AML-193 (cell line): ENCODE measurements at regions not wholly inside any gene's neighbourhood (a gene's known extent, or its start where the extent isn't known, plus 50 kb on each side); places are given as distances from the start of the nearest gene placed in this dataset.
"Not testable (repeated sequence)": the region's sequence is repeated elsewhere in the genome, so short reads cannot be mapped to it uniquely, and the experiment has no call there.

Source experiments
- DNase-seq, 2 experiments: peaks; one replicate each; lab custom pipeline; 2025; lab: John Stamatoyannopoulos, UW

- DNase-seq = no peak
Measured at GRCh38 chr6:33895296-33895695, 91.5 kb upstream of the MLN start.

DNA sequence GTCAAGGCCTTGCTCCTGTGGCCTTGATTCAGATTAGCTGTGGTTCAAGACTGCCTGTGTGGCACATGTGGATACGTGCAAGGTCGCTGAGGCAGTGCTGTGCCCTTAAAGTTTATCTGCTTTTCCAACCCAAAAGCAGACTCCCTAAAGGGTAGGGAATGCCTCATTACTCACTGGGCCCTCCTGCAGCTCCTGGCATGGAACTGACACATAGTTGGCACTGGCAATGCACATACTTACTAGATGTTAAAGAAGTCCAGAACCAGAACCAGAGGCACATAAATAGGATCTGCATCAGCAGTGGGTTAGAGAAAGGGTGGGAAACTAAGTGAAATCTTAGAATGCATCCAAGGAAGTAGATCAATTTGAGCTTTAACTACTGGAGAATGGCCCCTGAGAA, 90.6 kb upstream of the MLN start:
- DNase-seq = no peak

DNA sequence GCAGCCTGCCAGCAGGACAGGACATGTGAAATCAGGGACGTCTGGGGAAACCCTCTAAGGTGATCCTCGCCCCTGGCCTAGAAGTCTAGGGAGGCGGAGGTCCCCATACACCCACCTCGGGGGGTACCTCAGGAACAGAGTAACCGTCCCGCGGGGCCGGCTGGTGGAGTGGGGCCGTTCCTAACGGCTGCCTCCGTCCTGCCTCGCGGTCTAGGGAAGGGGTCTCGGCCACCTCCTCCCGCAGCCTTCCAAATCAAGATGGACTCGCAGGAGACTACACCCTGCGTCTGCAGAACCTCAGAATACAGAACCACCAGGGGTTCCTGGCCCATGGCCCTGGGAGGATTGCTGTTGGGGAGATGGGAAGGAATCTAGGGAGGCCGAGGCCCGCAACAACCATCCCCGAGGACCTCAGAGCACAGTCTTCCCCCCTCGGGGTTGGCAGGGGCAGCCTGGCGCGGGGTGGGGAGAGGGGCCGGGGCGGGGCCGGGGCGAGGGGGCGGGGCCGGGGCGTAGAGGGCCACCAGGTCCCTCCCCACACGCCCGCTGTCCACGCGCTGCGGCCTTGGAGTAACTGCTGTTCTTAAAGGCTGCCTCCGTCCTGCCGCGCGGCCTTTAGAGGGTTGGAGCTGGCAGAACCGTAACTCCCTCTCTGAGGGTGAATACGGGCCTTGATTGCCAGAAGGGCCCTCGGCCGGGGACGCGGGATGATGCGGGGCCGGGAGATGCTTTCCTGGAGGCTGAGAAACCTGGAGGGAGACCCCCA, 89.0 kb upstream of the MLN start:
- no peak for DNase-seq

DNA sequence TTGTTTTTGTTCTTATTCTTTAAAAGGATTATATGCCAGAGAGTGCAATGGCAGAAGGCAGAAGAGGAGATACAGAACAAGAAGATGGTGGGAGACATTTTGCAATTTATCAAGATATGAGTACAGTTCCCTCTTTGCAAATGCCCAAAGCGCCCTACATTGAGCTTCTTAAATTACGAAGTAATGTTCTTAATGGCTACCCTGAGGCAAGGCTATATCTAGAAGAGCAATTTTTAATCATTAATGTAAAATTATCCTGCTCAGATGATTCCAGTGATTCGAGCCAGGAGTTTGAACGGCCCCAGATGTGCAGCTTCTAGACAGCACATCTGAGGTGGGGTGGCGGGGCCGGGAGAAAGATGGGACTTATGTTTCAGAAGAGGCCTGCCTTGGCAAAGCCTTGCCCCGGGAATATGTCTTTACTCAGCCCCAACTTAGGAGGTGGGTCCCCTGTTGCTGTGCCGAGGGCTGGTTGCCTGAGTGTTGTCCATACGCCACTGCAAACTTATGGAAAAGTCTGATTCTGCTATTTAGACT, 84.9 kb upstream of the MLN start:
- no peak for DNase-seq

DNA sequence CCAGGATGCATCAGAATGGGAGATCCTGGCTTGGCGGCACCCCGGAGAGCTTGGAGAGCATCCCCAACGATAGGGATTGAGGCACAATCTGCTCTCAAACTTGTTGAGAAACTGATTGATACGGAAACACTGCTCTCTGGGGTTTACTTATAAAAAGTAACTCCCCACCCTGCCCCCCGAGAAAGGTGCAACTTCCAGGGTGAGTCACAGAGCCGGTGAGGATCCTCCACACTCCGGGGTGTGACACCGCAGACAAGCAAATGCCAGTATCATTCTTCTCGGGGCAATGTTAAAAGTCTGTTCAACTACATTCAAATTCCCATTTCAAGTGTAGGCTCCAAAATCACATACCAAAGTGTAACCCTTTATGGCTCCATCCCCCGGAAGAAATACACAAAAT, 84.4 kb upstream of the MLN start:
- no peak for DNase-seq

DNA sequence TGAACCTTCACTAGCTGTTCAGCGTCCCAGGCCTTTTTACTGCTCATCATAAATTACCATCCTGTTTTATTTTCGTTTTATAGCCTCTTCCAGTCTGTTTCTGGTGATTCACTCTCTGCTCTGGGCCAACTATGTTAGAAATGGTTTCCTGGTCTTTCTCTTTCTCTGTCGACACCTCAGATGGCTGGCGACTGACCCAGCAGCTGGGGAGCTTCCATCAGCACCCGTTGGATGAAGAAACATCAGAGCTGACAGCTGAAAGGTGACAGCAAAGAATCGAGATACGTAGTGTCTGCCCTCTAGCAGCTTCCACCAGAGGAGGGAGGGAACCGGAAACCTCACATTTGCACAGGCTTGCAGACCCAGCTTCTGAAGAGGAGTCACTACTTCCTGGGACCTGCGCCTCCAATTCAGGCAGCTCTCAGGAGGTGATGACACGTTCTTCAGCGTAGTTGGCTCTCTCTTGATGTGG, 82.9 kb upstream of the MLN start:
- no peak for DNase-seq

DNA sequence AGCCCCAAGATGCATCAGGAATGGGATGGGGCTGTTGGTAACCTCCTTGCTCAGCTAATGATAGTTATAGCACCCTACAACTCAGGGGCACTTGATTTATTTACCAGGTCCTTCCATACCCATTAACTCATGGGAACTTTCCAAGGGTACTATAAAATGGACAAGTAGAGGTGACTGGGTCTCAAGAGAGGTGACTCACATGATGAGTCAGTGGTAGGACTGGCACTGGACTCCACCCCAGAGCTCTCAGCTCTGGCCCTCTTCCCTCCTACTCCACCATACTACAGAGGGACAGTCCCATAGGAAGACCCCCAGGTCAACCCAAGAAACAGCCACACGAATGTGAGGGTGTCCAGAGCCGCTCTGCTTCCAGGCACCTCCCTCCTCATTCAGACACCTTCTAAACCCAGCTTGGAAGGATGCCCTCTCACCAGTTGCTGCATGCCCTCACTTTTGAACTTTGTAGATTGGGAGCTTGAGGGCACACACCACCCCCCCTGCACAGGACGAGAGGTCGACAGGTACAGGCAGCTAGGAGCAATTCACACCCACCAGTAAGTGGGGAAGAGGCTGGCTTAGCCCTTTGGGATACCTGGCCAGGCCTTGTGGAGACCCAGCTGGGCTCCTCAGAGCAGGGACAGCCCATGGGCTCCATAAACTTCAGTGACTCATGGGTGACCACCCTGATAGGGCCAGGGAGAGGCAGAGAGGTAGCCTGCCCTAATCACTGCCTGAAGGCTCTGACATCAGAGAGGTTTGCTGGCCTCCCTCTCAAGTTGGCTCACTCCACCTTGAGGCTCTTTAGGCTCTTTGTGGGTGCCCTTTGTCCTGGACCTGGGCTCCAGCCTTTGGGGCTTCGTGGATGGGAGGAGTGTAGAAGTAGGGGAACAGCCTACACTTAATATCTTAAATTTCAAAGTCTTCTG, 81.6 kb upstream of the MLN start:
- DNase-seq = no peak

DNA sequence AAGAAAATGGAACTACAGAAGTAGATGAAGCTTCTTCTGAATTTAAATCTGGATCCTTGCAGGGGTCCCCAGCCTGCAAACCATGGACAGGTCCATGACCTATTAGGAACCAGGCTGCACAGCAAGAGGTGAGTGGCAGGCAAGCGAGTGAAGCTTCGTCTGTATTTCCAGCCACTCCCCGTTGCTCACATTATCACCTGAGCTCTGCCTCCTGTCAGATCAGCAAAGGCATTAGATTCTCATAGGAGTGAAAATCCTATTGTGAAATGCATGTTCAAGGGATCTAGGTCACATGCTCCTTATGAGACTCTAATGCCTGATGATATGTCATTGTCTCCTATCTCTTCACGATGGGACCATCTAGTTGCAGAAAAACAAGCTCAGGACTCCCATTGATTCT, 79.8 kb upstream of the MLN start:
- DNase-seq = not testable (repeated sequence)

DNA sequence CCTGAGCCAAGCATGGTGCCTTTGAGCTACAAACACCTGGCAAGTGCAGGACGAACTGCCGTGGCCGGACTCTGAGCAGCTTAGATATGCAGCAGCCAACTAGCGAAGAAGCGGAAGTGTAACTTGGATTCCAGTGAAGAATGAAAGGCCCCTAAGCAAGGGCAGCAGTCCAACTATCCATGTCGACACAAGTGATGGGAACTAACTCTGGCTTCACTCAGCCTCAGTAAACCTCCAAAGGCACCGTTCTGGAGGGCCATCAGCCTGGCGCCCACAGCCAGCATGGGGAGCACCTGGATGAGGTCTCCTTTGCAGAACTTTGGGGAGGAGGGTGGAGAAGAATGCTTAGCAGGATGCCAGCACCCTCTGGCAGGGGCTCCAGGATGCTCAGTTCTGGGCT, 78.4 kb upstream of the MLN start:
- DNase-seq = no peak

DNA sequence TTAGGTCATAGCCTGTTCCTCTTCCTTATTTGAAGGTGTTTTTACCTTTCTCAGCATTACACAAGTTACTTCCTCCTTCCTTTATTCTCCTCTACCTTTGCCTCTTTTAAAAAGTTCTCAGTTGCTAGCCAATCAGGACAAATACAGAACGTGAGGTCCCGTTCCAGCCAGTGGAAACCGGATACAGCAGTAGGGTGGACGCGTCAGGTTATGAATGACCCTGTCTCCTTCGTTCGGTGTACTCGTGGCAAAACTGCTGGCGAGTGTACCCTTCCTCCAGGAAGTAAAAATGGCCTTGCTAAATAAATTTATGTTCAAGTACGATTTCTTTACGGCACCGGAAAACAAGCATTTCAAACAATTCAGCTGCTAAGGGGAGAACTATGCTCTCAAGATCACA, 77.0 kb upstream of the MLN start:
- DNase-seq = no peak

GRCh38 chr6:33880104-33880678, 76.4 kb upstream of the MLN start:
- DNase-seq = no peak

DNA sequence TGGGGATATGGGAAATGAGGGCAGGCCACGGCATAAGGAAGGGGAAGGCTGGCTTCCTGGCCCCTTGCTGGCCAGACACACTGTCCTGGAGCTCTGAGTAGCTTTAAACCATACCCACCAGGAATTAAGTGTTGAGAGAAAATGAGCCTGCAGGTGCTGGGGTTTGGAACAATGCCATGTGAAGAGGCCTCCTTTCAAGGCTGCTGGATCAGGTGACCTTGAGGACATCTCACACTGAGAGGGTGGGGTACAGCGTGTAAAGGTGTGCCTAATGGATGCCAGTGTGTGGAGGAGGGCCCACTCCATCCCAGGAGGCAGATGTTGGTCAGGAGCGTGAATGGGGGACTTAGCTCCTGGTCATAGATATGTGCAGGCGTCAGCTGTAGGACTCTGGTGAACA, 74.8 kb upstream of the MLN start:
- no peak for DNase-seq

- no peak for DNase-seq
Measured at GRCh38 chr6:33877982-33878535, 74.3 kb upstream of the MLN start.

DNA sequence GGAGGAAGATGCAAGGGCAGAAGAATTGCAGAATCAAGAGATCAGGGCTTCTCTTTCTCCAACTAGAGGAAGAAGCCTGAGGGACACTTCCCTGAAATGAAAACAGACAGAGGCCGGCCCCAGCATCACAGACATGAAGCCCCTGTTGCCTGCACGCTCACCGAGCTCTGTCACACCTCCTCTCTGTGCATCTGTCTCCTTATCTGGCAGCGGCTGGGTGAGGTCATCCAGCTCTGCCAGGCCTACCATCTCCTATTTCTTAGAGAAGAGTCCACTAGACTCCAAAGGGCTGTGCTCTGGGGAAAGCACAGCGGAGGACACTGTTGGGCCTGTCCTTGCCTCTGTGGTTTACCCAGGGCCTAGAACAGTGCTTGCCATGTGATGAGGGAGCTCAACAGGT, 71.9 kb upstream of the MLN start:
- DNase-seq = no peak

GRCh38 chr6:33875141-33875581, 71.4 kb upstream of the MLN start:
- no peak for DNase-seq

DNA sequence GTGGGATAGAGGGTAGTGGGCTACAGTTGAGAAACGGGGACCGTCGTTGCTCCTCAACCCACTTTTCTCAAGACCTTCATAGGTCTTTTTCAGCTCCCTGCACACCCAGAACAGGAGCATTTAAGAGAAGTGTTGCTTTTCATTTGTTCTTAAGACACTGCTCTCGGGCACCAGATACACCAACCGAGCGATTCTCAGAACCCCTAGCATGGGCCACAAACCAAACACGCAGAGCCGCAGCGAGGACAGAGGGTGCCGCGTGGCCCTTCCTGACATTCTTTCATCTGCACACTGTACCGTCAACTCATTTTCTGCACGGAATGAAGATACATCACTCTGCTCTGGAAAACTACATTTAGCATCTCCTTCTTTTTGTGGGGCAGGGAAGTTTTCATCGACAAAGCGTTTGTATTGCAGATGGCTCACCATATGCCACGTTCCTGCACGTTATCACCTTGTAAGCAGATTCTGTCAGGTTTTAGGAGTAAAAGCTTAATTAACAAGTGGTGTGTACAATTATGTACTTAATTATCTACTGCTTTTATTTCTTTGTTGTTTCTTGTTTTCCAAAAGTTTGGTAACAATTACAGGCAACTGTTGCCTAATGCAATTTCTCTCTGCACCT, 70.4 kb upstream of the MLN start:
- DNase-seq = no peak

- DNase-seq = no peak
Measured at GRCh38 chr6:33872761-33873160, 69.0 kb upstream of the MLN start.

DNA sequence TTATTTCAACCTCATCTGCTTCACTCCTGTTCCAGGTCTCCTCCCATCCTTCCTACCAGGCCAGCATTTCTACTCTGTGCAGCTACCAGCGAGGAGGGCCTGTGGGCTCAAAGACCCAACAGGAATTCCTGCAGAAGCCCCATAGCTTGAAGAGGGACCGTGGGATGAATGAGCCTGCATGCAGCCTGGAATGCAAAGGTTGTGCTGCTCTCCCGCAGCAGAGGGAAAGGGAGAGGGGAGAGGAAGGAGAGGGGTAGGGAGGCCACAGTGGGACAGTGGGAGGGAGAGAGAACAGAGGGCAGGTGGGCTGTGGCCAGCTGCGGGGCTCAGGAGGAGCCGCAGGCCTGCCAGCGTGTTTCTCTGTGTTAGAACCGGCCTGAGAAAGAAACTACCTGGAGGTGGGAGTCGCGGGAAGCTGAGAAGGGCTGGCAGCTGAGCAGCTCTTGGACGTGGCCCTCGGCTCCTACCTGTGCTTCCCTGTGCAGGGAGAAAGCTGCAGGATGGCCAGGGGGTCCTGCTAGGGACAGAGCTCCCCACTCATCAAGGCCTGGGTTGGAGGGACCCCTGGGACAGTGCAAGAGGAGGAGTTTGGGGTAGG, 66.1 kb upstream of the MLN start:
- no peak for DNase-seq

DNA sequence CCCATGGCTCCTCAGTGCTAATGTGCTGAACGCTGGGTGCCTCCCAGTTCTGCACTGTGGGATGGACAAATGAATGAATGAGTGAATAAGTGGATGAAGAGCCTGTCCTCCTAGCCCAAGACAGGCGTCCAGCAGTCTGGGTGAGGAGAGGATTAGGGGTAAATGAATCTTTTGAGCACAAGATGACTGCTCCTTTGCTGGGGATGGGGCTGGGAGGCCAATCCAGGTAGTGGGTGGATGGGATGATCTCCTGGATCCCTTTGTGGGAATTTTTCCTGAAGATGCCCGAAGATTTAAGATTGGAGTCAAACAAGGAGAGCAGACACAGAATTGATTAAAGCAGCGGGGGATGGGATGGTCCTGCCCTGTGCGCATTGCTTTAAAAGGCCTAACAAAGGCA, 65.3 kb upstream of the MLN start:
- no peak for DNase-seq

GRCh38 chr6:33868141-33868540, 64.3 kb upstream of the MLN start:
- no peak for DNase-seq

- DNase-seq = no peak
Measured at GRCh38 chr6:33865478-33866077, 61.8 kb upstream of the MLN start.
